ENCODE measurements at regions not wholly inside any gene's neighbourhood (a gene's known extent, or its start where the extent isn't known, plus 50 kb on each side); places are given as distances from the start of the nearest gene placed in this dataset.

GRCh38 chr12:58502226-58502625, 418.1 kb downstream of the LRIG3 start:
- DNase-seq: no peak

- no peak for DNase-seq
Observed at GRCh38 chr12:58502841-58503240, 417.5 kb downstream of the LRIG3 start.

GRCh38 chr12:58503731-58504130, 416.6 kb downstream of the LRIG3 start:
- DNase-seq: no peak

GRCh38 chr12:58504143-58504938, 416.0 kb downstream of the LRIG3 start:
- DNase-seq: no peak

- DNase-seq: no peak
Observed at GRCh38 chr12:58509116-58509885, 411.0 kb downstream of the LRIG3 start.

GRCh38 chr12:58513301-58513834, 406.9 kb downstream of the LRIG3 start:
- no peak for DNase-seq

GRCh38 chr12:58513852-58514251, 406.5 kb downstream of the LRIG3 start:
- no peak for DNase-seq

- DNase-seq: no peak
Observed at GRCh38 chr12:58519839-58520238, 400.5 kb downstream of the LRIG3 start.

GRCh38 chr12:58521152-58521551, 399.2 kb downstream of the LRIG3 start:
- DNase-seq: no peak

GRCh38 chr12:58521796-58522195, 398.5 kb downstream of the LRIG3 start:
- DNase-seq: no peak

GRCh38 chr12:58523360-58523759, 396.9 kb downstream of the LRIG3 start:
- DNase-seq: no peak

- no peak for DNase-seq
Observed at GRCh38 chr12:58528271-58528670, 392.0 kb downstream of the LRIG3 start.

GRCh38 chr12:58529114-58529665, 391.1 kb downstream of the LRIG3 start:
- no peak for DNase-seq

GRCh38 chr12:58529897-58530741, 390.2 kb downstream of the LRIG3 start:
- no peak for DNase-seq

- no peak for DNase-seq
Observed at GRCh38 chr12:58530742-58531062, 389.6 kb downstream of the LRIG3 start.

GRCh38 chr12:58532855-58533608, 387.3 kb downstream of the LRIG3 start:
- no peak for DNase-seq

GRCh38 chr12:58533652-58534051, 386.7 kb downstream of the LRIG3 start:
- DNase-seq: no peak

GRCh38 chr12:58537278-58537677, 383.0 kb downstream of the LRIG3 start:
- DNase-seq: no peak

GRCh38 chr12:58539295-58539694, 381.0 kb downstream of the LRIG3 start:
- no peak for DNase-seq

GRCh38 chr12:58540480-58541299, 379.6 kb downstream of the LRIG3 start:
- no peak for DNase-seq

GRCh38 chr12:58541300-58541690, 379.0 kb downstream of the LRIG3 start:
- no peak for DNase-seq

Measured in CD4-positive, alpha-beta T cell treated with Interferon alpha-2 for 1 hour (primary cell).